ENCODE measurements at regions not wholly inside any gene's neighbourhood (a gene's known extent, or its start where the extent isn't known, plus 50 kb on each side); places are given as distances from the start of the nearest gene placed in this dataset.

- H3K27ac ChIP-seq: no peak overlapping the region
- CTCF ChIA-PET: interaction anchor here (0.6 kb wide), 1 partner anchor 15 kb away, joined by 3 read pairs; no protein-coding TSS in a partner anchor
- TF ChIP-seq, protein P1, sequence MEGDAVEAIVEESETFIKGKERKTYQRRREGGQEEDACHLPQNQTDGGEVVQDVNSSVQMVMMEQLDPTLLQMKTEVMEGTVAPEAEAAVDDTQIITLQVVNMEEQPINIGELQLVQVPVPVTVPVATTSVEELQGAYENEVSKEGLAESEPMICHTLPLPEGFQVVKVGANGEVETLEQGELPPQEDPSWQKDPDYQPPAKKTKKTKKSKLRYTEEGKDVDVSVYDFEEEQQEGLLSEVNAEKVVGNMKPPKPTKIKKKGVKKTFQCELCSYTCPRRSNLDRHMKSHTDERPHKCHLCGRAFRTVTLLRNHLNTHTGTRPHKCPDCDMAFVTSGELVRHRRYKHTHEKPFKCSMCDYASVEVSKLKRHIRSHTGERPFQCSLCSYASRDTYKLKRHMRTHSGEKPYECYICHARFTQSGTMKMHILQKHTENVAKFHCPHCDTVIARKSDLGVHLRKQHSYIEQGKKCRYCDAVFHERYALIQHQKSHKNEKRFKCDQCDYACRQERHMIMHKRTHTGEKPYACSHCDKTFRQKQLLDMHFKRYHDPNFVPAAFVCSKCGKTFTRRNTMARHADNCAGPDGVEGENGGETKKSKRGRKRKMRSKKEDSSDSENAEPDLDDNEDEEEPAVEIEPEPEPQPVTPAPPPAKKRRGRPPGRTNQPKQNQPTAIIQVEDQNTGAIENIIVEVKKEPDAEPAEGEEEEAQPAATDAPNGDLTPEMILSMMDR (conservative IDR thresholded peaks at IDR 0.05; ENCODE audit: low read depth): no peak
- no peak for DNase-seq (ENCODE audit: low spot score)
- POLR2A ChIA-PET (ENCODE audit: low non-redundant PET): no interaction called here
Observed at GRCh38 chr10:84084342-84084741, 55.0 kb upstream of the GHITM start.

GRCh38 chr10:84087202-84087601, 52.1 kb upstream of the GHITM start:
- no peak for DNase-seq (ENCODE audit: low spot score)
- TF ChIP-seq, protein P1 (conservative IDR thresholded peaks at IDR 0.05; ENCODE audit: low read depth): no peak
- H3K27ac ChIP-seq: no peak overlapping the region
- ChIA-PET POLR2A (ENCODE audit: low non-redundant PET) (no interaction called here), CTCF (no interaction called here)

- CTCF ChIA-PET: interaction anchor here (0.7 kb wide), 1 partner anchor 129 kb away, joined by 5 read pairs; no protein-coding TSS in a partner anchor
Observed at GRCh38 chr10:84088626-84089025, 50.7 kb upstream of the GHITM start.

DNA sequence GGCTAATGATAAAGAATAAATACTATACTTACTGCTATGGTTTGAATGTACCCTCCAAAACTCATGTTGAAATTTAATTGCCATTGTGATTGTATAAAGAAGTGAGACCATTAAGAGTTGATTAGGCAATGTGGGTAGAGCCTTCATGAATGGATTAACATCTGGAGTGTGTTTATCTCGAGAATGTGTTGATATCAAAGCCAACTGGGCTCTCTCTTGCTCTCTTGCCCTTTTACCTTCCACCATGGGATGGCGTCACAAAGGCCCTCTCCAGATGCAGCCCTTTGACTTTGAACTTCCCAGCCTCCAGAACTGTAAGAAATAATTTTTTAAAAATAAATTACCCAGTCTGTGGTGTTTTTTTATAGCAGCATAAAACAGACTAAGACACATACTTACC, 50.1 kb upstream of the GHITM start:
- TF ChIP-seq, protein P1 (conservative IDR thresholded peaks at IDR 0.05; ENCODE audit: low read depth): no peak
- no peak for DNase-seq (ENCODE audit: low spot score)
- CTCF ChIA-PET: no interaction called here
- H3K27ac ChIP-seq: no peak overlapping the region
- POLR2A ChIA-PET (ENCODE audit: low non-redundant PET): no interaction called here

More at GRCh38 chr10:84088626-84089025, 50.7 kb upstream of the GHITM start:
- H3K27ac ChIP-seq: no peak overlapping the region
- TF ChIP-seq, protein P1 (conservative IDR thresholded peaks at IDR 0.05; ENCODE audit: low read depth): no peak
- DNase-seq (ENCODE audit: low spot score): no peak
- POLR2A ChIA-PET (ENCODE audit: low non-redundant PET): no interaction called here

Data from RWPE1 (cell line).